NT2/D1 (cell line): ENCODE measurements at regions not wholly inside any gene's neighbourhood (a gene's known extent, or its start where the extent isn't known, plus 50 kb on each side); places are given as distances from the start of the nearest gene placed in this dataset.

Source experiments
- DNase-seq: peaks from one replicate; pipeline ENCODE4 v3.0.0-alpha.2; 2011; ENCODE audit warnings: low read depth, low spot score
- H3K27me3 ChIP-seq: 2 replicates; pipeline ENCODE4 v1.6.0; 2011; ENCODE audit warnings: mild to moderate bottlenecking; ENCODE audit not compliant: insufficient read length, insufficient read depth
- H3K36me3 ChIP-seq: 2 replicates; pipeline ENCODE4 v1.6.1; 2011; ENCODE audit warnings: mild to moderate bottlenecking, low read length, mixed read lengths; ENCODE audit not compliant: insufficient read depth, insufficient read length
- H3K4me1 ChIP-seq: 2 replicates; pipeline ENCODE4 v1.5.1; 2011; ENCODE audit not compliant: insufficient read depth, insufficient read length
- H3K4me3 ChIP-seq: 2 replicates; pipeline ENCODE4 v1.5.1; 2011; ENCODE audit warnings: low read depth; ENCODE audit not compliant: insufficient read length
- H3K9ac ChIP-seq: 2 replicates; pipeline ENCODE4 v1.6.0; 2011; ENCODE audit warnings: low read depth; ENCODE audit not compliant: insufficient read length
- H3K9me3 ChIP-seq: 2 replicates; pipeline ENCODE4 v1.5.1; 2011; ENCODE audit warnings: mild to moderate bottlenecking, low read length; ENCODE audit not compliant: insufficient read depth
- SUZ12 ChIP-seq: IDR thresholded peaks from 2 replicates; pipeline ENCODE4 v1.6.1; 2011; ENCODE audit not compliant: insufficient read length, insufficient read depth; ENCODE audit errors: extremely low read depth
- YY1 ChIP-seq: IDR thresholded peaks from 2 replicates; pipeline ENCODE4 v1.6.1; 2011; ENCODE audit not compliant: insufficient read length, insufficient read depth
- ZNF274 ChIP-seq: IDR thresholded peaks from 2 replicates; pipeline ENCODE4 v1.6.1; 2011; ENCODE audit warnings: mild to moderate bottlenecking, low read depth, low read length

DNA sequence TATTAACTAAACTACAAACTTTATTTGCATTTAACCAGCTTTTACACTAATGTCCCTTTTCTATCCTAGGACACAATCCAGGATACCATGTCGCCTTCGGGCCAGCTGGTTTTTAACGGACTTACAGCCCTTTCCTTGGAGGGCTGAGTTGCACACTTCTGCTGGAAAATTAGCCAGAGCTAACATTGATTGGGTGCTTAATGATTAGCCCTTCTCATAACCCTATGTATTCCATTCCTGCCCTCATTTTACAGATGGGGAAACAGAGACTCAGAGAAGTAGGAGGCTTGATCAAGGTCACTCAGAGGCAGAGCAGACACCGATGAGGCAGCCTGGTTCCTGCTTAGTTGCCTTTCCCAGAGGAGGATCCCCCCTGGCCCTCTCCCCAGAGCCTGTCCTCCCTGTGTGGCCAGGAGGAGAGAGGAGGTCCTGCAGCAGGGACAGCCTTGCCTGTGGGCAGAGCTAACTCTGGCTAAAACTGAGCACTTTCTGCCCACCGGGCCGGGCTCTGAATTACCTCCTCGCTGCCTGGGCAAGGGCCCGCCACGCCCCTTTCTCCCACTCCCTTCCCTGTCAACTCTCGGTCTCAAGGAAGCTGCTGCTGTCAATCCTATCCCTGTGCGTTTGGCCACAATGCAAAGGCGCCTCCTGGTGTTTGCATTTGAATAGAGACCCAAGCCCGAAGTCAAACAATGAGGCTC is 59.6 kb upstream of the PAX6 start:
- Histone ChIP-seq H3K9me3 (no peaks in the 10 kb centered on the region), H3K4me3 (no peak overlapping the region), H3K9ac (peak overlapping the region; percentile 14), H3K36me3 (no peaks in the 10 kb centered on the region), H3K27me3 (no peaks in the 10 kb centered on the region), H3K4me1 (peaks cover 7% of the 10 kb centered on the region)
- no peak for TF ChIP-seq ZNF274
- peak; percentile 84 for DNase-seq

DNA sequence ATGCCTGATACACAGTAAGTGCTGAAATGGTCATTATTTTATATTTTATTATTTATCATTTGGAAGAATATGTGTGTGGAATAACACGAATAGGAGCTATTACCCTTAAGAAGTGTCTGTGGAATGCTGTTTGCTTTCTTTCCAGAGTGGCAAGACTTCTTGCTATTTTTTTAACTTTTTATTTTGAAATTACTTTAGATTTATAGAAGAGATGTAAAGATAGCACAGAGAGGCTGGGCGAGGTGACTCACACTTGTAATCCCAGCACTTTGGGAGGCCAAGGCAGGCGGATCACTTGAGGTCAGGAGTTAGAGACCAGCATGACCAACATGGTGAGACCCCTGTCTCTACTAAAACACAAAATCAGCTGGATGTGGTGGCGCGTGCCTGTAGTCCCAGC is 58.9 kb upstream of the PAX6 start:
- Histone ChIP-seq H3K4me1 (peaks cover 4% of the 10 kb centered on the region), H3K27me3 (no peaks in the 10 kb centered on the region), H3K4me3 (no peak overlapping the region), H3K36me3 (no peaks in the 10 kb centered on the region), H3K9me3 (no peaks in the 10 kb centered on the region), H3K9ac (no peak overlapping the region)
- DNase-seq: no peak
- TF ChIP-seq SUZ12: no peak
- no peak for TF ChIP-seq ZNF274
- TF ChIP-seq YY1: no peak

DNA sequence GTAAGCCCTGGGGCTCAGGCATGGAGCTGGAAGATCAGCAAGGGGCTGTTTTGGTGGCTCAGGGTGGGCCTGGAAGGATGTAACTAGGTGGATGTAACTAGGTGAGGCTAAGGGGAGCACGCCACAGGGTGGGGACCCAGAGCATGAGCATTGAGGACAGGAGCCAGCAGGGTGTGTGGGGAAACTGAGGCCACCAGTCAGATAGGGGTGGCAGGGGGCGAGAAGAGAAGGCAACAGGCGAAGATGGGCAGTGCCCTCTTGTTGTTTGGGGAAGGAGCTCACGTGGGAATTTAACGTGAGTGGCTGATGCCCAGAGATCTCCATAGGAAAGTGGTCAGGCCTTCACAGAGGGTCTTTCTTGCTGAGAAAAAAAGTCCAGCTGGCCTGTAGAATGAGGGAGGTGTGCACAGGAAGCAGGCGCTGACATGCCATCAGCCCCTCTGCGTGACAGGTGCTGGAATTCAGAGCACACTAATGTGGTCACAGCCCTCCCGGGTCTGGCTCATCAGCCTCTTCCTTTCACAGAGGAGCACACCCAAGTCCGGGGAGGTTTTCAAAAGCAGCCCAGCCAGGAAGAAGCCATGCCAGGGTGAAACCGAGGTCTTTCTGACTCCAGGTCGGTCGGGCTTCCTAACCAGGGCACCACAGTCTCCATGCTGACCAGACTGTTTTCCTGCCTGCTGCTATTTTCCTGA is 54.6 kb upstream of the PAX6 start:
- peaks cover 14% of the 10 kb centered on the region; the same call in 1 of the 2 replicates for H3K9me3 ChIP-seq
- no peaks in the 10 kb centered on the region for H3K27me3 ChIP-seq
- no peak for DNase-seq
- no peaks in the 10 kb centered on the region for H3K36me3 ChIP-seq
- H3K4me3 ChIP-seq: no peak overlapping the region
- no peak overlapping the region for H3K9ac ChIP-seq
- no peaks in the 10 kb centered on the region for H3K4me1 ChIP-seq
- TF ChIP-seq YY1: no peak
- TF ChIP-seq ZNF274: no peak
- no peak for TF ChIP-seq SUZ12

DNA sequence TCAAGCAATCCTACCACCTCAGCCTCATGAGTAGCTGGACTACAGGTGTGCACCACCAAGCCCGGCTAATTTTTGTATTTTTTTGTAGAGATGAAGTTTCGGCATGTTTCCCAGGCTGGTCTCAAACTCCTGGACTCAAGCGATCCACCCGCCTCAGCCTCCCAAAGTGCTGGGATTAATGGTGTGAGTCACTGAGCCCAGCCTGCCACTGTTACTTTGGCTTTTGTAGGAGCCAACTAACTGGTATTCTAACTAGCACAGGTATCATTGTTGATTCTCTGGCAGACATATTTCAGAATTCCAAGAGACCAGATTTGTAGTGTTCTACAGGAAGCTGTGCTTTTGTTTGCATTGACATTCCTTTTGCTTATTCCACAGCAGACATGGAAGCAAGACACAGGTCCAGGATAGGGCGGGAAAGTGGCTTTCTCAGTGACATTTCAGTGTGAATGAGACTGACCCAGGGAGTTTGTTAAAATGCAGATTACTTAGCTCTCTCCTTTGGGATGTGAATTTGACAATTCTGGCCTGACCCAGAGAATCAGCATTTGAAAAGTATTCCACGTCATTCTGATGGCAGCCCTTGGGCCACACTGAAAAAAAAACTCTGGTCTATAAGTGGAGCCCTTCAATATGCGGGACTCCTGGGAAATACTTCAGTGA is 52.2 kb upstream of the PAX6 start:
- Histone ChIP-seq H3K9ac (no peak overlapping the region), H3K4me3 (no peak overlapping the region)
- TF ChIP-seq ZNF274 (no peak), SUZ12 (no peak), YY1 (no peak)

DNA sequence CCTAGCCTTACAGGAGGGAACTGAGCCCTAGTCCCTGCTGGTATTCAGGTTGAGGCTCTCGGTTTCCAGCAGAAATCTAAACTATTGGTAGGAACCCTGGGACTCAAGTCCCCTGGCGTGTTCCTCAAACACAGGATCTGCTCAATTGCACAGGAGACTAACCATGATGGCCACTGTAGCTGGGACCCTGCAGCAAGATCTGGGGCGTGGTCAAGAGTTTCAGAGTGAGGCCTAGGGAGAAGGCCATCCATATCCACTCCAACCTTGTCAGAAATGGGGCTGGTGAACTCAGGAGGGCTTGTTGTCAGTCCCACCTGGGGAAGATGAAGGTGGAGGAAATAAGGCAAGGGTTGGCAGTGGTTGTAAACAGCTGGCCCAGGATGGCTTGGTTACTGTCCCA is 49.9 kb upstream of the PAX6 start:
- Histone ChIP-seq H3K9me3 (peaks cover 14% of the 10 kb centered on the region; the same call in 1 of the 2 replicates), H3K9ac (no peak overlapping the region), H3K4me1 (no peaks in the 10 kb centered on the region), H3K36me3 (no peaks in the 10 kb centered on the region), H3K4me3 (no peak overlapping the region), H3K27me3 (no peaks in the 10 kb centered on the region)
- TF ChIP-seq SUZ12 (no peak), YY1 (no peak), ZNF274 (no peak)
- no peak for DNase-seq

More for the DNA sequence above, 52.2 kb upstream of the PAX6 start:
- peak; percentile 80 for DNase-seq
- Histone ChIP-seq H3K4me1 (no peaks in the 10 kb centered on the region), H3K27me3 (no peaks in the 10 kb centered on the region), H3K36me3 (no peaks in the 10 kb centered on the region), H3K9me3 (peaks cover 14% of the 10 kb centered on the region; the same call in 1 of the 2 replicates)
